ENCODE measurements at regions not wholly inside any gene's neighbourhood (a gene's known extent, or its start where the extent isn't known, plus 50 kb on each side); places are given as distances from the start of the nearest gene placed in this dataset.
A peak's percentile ranks its signal among the peaks of the same experiment; 100 is the strongest.
"Not testable (repeated sequence)": the region's sequence is repeated elsewhere in the genome, so short reads cannot be mapped to it uniquely, and the experiment has no call there.

GRCh38 chr1:70554341-70554740, 143.3 kb downstream of the CTH start:
- DNase-seq (ENCODE audit: low read depth, low spot score) = no peak

GRCh38 chr1:70556541-70556940, 145.5 kb downstream of the CTH start:
- no peak for DNase-seq (ENCODE audit: low read depth, low spot score)

DNA sequence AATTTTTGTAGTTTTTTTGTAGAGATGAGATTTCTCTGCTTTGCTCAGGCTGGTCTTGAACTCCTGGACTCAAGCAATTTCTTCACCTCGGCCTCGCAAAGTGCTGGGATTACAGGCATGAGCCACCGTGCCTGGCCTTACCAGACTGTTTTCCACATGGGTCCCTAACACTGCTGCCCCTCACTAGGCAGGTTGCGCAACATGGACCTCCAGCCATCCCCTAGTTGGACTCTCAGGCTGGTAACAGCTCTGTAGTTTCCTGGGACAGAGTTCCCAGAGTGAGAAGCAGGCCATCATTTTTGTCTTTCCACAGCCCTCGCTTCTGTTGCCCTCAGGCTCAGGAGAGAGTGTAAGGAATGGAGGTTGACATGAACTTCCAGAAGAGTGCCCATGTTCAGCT, 156.1 kb downstream of the CTH start:
- no peak for DNase-seq (ENCODE audit: low read depth, low spot score)

DNA sequence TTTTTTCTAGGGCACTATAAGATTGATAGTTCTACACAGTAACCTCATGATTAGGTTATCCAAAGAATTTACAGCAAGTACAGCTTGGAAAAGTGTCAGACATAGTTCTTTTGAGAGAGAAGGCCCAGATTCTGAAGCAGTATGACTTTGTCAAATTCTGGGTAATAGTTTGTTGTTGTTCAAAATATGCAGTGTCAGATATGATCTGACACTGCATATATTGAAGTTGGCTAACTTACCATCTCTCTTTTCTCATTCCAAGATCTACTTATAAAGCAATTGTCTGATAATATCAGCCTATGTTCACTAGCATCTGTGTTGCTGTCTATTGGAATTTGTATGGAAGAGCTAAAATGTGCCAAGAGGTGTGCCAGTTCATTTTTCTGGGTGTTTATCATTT, 160.1 kb downstream of the CTH start:
- DNase-seq (ENCODE audit: low read depth, low spot score) = no peak

DNA sequence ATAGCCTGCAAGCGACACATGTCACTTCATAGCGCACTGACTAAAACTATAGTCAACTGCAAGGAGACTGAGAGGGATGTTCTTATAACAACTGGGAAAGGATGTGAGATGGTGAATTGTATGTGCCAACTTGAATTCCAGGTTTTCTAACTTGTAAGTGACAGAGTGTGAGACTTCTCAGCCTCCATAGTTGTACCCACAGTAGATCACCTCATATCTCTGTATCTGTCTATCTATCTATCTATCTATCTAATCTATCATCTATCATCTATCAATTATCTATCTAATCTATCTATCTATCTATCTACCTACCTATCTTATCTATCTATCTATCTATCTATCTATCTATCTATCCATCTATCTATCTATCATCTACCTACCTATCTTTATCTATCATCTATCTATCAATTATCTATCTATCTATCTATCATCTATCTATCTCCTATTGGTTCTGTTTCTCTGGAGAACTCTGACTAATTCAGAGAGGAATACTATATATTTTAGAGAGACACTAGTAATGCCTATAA, 162.3 kb downstream of the CTH start:
- no peak for DNase-seq (ENCODE audit: low read depth, low spot score)

- DNase-seq (ENCODE audit: low read depth, low spot score) = no peak
Measured at GRCh38 chr1:70581661-70582060, 170.6 kb downstream of the CTH start.

DNA sequence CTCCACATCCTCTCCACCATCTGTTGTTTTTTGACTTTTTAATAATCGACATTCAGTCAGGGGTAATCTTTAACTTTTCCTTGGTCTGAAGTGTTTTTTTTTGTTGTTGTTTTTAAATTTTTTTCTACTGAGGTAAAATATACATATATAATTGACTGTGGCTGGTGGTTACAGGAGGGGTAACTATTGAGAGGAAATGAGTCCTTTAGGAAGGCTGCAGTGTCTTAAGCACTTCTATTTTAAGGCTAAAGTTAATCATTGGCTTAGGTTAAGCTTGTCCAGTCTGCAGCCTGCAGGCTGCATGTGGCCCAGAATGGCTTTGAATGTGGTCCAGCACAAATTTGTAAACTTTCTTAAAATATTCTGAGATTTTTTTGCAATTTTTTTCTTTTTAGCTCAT, 172.5 kb downstream of the CTH start:
- no peak for DNase-seq (ENCODE audit: low read depth, low spot score)

- DNase-seq (ENCODE audit: low read depth, low spot score) = no peak
Measured at GRCh38 chr1:70586046-70586445, 175.0 kb downstream of the CTH start.

DNA sequence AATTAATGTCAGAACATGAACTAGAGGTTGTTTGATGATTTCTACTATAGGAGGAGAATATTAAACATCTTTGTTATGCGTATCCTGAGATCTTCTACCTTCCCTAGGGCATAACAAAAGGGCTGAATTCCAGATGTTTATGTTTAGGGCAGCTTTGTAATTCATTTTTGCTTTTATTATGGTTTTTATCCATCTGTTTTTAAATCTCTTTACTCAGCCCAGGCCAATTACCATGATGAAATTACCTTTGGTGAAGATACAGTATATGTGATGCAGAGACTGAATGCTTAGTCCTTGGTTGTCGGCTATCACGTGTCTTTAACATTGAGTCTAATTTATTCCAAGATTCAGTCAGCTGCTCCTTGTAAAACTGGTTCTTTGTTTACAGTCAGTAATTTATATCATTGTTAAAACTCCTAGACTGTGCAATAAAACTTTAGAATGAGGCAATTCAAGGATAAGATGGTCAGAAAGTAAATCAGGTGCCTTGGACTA, 176.9 kb downstream of the CTH start:
- no peak for DNase-seq (ENCODE audit: low read depth, low spot score)

DNA sequence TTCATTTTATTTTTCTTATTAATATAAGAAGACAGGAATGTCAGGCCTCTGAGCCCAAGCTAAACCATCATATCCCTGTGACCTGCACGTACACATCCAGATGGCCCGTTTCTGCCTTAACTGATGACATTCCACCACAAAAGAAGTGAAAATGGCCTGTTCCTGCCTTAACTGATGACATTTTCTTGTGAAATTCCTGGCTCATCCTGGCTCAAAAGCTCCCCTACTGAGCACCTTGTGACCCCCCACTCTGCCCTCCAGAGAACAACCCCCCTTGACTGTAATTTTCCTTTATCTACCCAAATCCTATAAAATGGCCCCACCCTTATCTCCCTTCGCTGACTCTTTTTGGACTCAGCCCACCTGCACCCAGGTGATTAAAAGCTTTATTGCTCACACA, 182.5 kb downstream of the CTH start:
- DNase-seq (ENCODE audit: low read depth, low spot score) = not testable (repeated sequence)

DNA sequence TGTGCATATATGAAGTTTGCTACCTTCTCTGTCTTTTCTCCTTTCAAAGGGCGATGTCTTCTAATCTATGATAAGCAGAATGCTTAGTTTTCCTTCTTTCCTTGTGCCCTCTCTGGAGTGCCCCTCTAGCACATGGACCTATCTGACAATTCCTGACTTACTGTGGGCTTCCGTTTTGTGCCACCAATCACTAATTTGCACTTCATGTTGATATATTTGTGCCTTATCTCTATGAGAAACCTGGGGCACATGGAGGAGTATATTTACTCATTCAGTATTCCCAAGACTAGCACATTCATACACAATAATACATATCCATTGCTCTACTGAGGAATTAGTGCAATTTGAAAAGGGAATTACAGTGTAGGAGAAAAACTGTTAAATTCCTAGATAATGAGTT, 197.7 kb downstream of the CTH start:
- DNase-seq (ENCODE audit: low read depth, low spot score) = no peak

GRCh38 chr1:70610164-70610563, 199.1 kb downstream of the CTH start:
- not testable (repeated sequence) for DNase-seq (ENCODE audit: low read depth, low spot score)

- no peak for DNase-seq (ENCODE audit: low read depth, low spot score)
Measured at GRCh38 chr1:70616946-70617345, 205.9 kb downstream of the CTH start.

GRCh38 chr1:70617728-70618127, 206.7 kb downstream of the CTH start:
- DNase-seq (ENCODE audit: low read depth, low spot score) = peak; percentile 1

DNA sequence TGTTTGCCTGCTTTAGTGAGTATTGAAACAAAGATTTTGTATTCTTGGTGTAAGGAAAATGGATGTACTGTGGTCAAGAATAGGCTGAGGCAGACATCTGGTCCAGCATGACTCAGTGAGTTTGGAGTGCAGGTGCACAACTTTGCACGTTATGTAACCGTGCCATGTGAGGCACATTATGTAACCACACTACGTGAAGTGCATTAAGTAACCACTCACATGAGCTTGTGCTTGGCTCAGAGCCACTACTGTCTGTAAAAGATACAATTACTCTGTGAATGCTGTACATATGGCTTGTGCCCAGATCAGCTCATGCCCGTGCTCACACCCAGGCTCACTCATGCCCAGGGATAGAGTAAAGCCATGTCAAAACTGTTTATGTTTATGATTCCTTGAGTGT, 216.8 kb downstream of the CTH start:
- DNase-seq (ENCODE audit: low read depth, low spot score) = no peak

GRCh38 chr1:70628973-70629372, 217.9 kb downstream of the CTH start:
- no peak for DNase-seq (ENCODE audit: low read depth, low spot score)

- no peak for DNase-seq (ENCODE audit: low read depth, low spot score)
Measured at GRCh38 chr1:70633004-70633403, 221.9 kb downstream of the CTH start.

GRCh38 chr1:70635868-70636267, 224.8 kb downstream of the CTH start:
- no peak for DNase-seq (ENCODE audit: low read depth, low spot score)

GRCh38 chr1:70641868-70642267, 230.8 kb downstream of the CTH start:
- no peak for DNase-seq (ENCODE audit: low read depth, low spot score)

DNA sequence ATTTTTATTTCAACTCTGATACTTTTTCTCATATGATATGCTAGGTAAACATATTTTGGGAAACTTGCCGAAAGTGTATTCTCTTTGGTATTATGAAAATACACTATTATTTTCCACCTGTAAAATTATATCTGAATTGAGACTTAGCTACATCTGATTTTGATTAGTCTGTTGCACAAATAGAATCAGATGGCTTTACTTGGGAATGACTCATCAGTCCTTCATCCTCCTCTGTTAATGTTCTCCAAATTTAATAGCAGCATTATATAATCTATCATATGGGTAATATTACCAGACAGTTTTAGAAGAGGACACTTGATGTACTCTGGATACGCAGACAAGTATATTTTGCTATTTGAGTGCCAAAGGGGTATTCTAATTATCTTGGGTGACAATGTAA, 245.3 kb downstream of the CTH start:
- no peak for DNase-seq (ENCODE audit: low read depth, low spot score)

GRCh38 chr1:70659891-70660290, 248.8 kb downstream of the CTH start:
- DNase-seq (ENCODE audit: low read depth, low spot score) = no peak

GRCh38 chr1:70666381-70667140, 255.5 kb downstream of the CTH start:
- DNase-seq (ENCODE audit: low read depth, low spot score) = no peak

- no peak for DNase-seq (ENCODE audit: low read depth, low spot score)
Measured at GRCh38 chr1:70667494-70668170, 256.6 kb downstream of the CTH start.

Measured in iPS DF 19.7 (cell line).